ENCODE measurements at regions not wholly inside any gene's neighbourhood (a gene's known extent, or its start where the extent isn't known, plus 50 kb on each side); places are given as distances from the start of the nearest gene placed in this dataset.

DNA sequence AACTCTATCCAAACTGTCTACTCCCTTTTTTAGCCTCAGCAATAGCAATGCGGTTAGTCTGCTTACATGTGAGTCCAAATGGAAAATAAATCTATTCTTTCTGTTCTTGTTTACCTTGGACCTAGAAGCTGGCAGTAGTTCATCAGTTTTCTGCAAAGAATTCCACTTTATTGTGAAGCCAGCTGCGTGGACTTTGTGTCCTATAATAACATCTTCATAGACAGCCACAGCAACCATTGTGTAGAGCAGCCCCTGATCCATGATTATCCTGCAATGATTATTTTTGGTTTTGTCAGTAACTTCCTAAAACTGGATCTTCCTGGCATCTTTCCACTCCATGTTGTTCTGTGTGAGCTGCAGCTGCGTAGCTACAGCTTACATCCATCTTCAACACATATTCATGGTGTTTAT is 408.7 kb downstream of the NUF2 start:
- 1% methylated on average over 3 of the region's 3 CpGs for WGBS (ENCODE audit: insufficient coverage, low coverage, missing lambda C conversion rate)
- intact Hi-C loops (cut with micrococcal nuclease) (no loop called here), in situ Hi-C loops (cut with MboI) (no loop called here)
- Histone ChIP-seq H3K4me1 (replicated peaks in 1 of 2; ENCODE audit: control insufficient read depth in 2 of 2, insufficient read depth in 2 of 2, low read length in 2 of 2) (no peaks in the 10 kb centered on the region), H3K4me3 (no peak overlapping the region), H3K9ac (ENCODE audit: insufficient read depth in 1 of 2, low read depth in 2 of 2, low read length in 2 of 2) (no peak overlapping the region), H3K9me3 (replicated peaks; ENCODE audit: control insufficient read depth, insufficient read depth, low read depth, low read length) (no peaks in the 10 kb centered on the region), H3K4me2 (ENCODE audit: insufficient read depth, low read length) (no peak overlapping the region), H2AFZ (ENCODE audit: low read depth, low read length) (no peak overlapping the region), H3K9me1 (ENCODE audit: control insufficient read depth, insufficient read depth, low read length) (no peaks in the 10 kb centered on the region), H3K27me3 (ENCODE audit: control insufficient read depth in 2 of 2, insufficient read depth in 2 of 2, low read length in 2 of 2) (no peaks in the 10 kb centered on the region), H4K20me1 (replicated peaks; ENCODE audit: control insufficient read depth, insufficient read depth, low read length) (no peaks in the 10 kb centered on the region), H3K27ac (ENCODE audit: extremely low read depth, low read depth, low read length) (no peak overlapping the region), H3K79me2 (ENCODE audit: control insufficient read depth, insufficient read depth, low read length) (no peaks in the 10 kb centered on the region), H3K36me3 (ENCODE audit: control insufficient read depth, insufficient read depth, low read length) (no peaks in the 10 kb centered on the region)
- ChIA-PET POLR2A (no interaction called here), CTCF (ENCODE audit: low intra/inter-chr PET ratio) (no interaction called here)
- no peak for ATAC-seq
- FAIRE-seq, result no peak
- BruUV-seq (replicated peaks), result no TSS peak
- TF ChIP-seq HDAC2 (IDR thresholded peaks at IDR 0.05) (no peak), MTA2 (IDR thresholded peaks at IDR 0.05; ENCODE audit: low read depth) (no peak), XRCC4 (IDR thresholded peaks at IDR 0.05; ENCODE audit: extremely low read depth, insufficient read depth, insufficient read length) (no peak), NCOA4 (IDR thresholded peaks at IDR 0.05; ENCODE audit: partially characterized antibody) (no peak)
- TF ChIP-seq, protein P1, sequence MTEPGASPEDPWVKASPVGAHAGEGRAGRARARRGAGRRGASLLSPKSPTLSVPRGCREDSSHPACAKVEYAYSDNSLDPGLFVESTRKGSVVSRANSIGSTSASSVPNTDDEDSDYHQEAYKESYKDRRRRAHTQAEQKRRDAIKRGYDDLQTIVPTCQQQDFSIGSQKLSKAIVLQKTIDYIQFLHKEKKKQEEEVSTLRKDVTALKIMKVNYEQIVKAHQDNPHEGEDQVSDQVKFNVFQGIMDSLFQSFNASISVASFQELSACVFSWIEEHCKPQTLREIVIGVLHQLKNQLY (CRISPR knock-in tag; conservative IDR thresholded peaks at IDR 0.05), result no peak
- TF ChIP-seq, protein P2, sequence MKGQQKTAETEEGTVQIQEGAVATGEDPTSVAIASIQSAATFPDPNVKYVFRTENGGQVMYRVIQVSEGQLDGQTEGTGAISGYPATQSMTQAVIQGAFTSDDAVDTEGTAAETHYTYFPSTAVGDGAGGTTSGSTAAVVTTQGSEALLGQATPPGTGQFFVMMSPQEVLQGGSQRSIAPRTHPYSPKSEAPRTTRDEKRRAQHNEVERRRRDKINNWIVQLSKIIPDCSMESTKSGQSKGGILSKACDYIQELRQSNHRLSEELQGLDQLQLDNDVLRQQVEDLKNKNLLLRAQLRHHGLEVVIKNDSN (CRISPR knock-in tag; IDR thresholded peaks at IDR 0.05), result no peak
- no peak for DNase-seq (ENCODE audit: extremely low read depth in 1 of 4, low spot score in 3 of 4)

Measured in K562 (cell line).